Tibial artery (tissue), 4 donors: ENCODE measurements at regions not wholly inside any gene's neighbourhood (a gene's known extent, or its start where the extent isn't known, plus 50 kb on each side); places are given as distances from the start of the nearest gene placed in this dataset.

Source experiments
- DNase-seq, 2 donors: peaks; one replicate each; pipeline ENCODE4 v3.0.0-alpha.2; 2019
- H3K27ac ChIP-seq, 2 donors: fragments of 200-600 bp; sonication (generic) in 1 of 2; 1 replicate in 1 of 2; 2 replicates in 1 of 2; pipeline ENCODE4 v1.5.1; 2018 to 2019; ENCODE audit warnings: mild to moderate bottlenecking in 1 of 2
- H3K27me3 ChIP-seq, 2 donors: fragments of 200-600 bp; sonication (generic) in 1 of 2; one replicate each; pipeline versions ENCODE4 v1.5.1 to v1.6.0; 2016 to 2019
- H3K36me3 ChIP-seq, 3 donors: fragments of 200-600 bp; sonication (generic) in 2 of 3; one replicate each; pipeline ENCODE4 v1.5.1; 2016 to 2019; ENCODE audit warnings: mild to moderate bottlenecking in 2 of 3
- H3K4me1 ChIP-seq, 4 donors: fragments of 200-600 bp; sonication (generic) in 2 of 4; 1 replicate in 3 of 4; 2 replicates in 1 of 4; pipeline ENCODE4 v1.5.1; 2016 to 2019
- H3K4me3 ChIP-seq, 2 donors: fragments of 200-600 bp; sonication (generic) in 1 of 2; 1 replicate in 1 of 2; 2 replicates in 1 of 2; pipeline ENCODE4 v1.5.1; 2018 to 2019; ENCODE audit warnings: mild to moderate bottlenecking in 2 of 2
- H3K9me3 ChIP-seq, 3 donors: fragments of 200-600 bp; sonication (generic) in 1 of 3; one replicate each; pipeline ENCODE4 v1.5.1; 2016 to 2019
- CTCF ChIP-seq, 2 experiments: fragments of 200-600 bp in 1 of 2; fragments of 450-650 bp in 1 of 2; IDR thresholded peaks; one replicate each; pipeline ENCODE4 v1.5.1; 2017 to 2019; ENCODE audit warnings: antibody characterized with exemption in 2 of 2, mild to moderate bottlenecking in 1 of 2, moderate library complexity in 1 of 2
- intact Hi-C: fragments of 100-400 bp; cut with DNase I; formaldehyde crosslinking; loops from one replicate; pipeline ENCODE4 v1.15.0; 2023; ENCODE audit warnings: low total_unique reads

- TF ChIP-seq CTCF (IDR thresholded peaks at IDR 0.05): no peak
- H3K9me3 ChIP-seq: no peaks in the 10 kb centered on the region
- H3K27me3 ChIP-seq: no peaks in the 10 kb centered on the region
- peaks cover 0 to 4% (median 0%) of the 10 kb centered on the region in 4 donors for H3K4me1 ChIP-seq
- H3K36me3 ChIP-seq: no peaks in the 10 kb centered on the region
- H3K4me3 ChIP-seq: no peak overlapping the region
- no peak for DNase-seq
- no peak overlapping the region for H3K27ac ChIP-seq
- intact Hi-C loops: no loop called here
Measured at GRCh38 chr4:11606078-11606477, 177.4 kb upstream of the HS3ST1 start.

- DNase-seq: no peak
- Histone ChIP-seq H3K36me3 (no peaks in the 10 kb centered on the region), H3K4me3 (no peak overlapping the region), H3K27me3 (no peaks in the 10 kb centered on the region), H3K9me3 (no peaks in the 10 kb centered on the region), H3K27ac (no peak overlapping the region), H3K4me1 (peaks cover 0 to 4% (median 0%) of the 10 kb centered on the region in 4 donors)
- intact Hi-C loops: no loop called here
- TF ChIP-seq CTCF (IDR thresholded peaks at IDR 0.05): no peak
Measured at GRCh38 chr4:11605597-11605996, 176.9 kb upstream of the HS3ST1 start.

GRCh38 chr4:11604821-11605220, 176.1 kb upstream of the HS3ST1 start:
- no peak for TF ChIP-seq CTCF (IDR thresholded peaks at IDR 0.05)
- intact Hi-C loops: no loop called here

GRCh38 chr4:11603591-11604194, 175.0 kb upstream of the HS3ST1 start:
- no peaks in the 10 kb centered on the region for H3K9me3 ChIP-seq
- H3K4me3 ChIP-seq: no peak overlapping the region
- no peaks in the 10 kb centered on the region for H3K27me3 ChIP-seq
- H3K36me3 ChIP-seq: no peaks in the 10 kb centered on the region
- intact Hi-C loops: no loop called here
- DNase-seq: no peak
- no peak overlapping the region for H3K27ac ChIP-seq
- H3K4me1 ChIP-seq: peaks cover 0 to 4% (median 0%) of the 10 kb centered on the region in 4 donors
- no peak for TF ChIP-seq CTCF (IDR thresholded peaks at IDR 0.05)

More at GRCh38 chr4:11604821-11605220, 176.1 kb upstream of the HS3ST1 start:
- Histone ChIP-seq H3K36me3 (no peaks in the 10 kb centered on the region), H3K27ac (no peak overlapping the region), H3K4me1 (peaks cover 0 to 4% (median 0%) of the 10 kb centered on the region in 4 donors), H3K27me3 (no peaks in the 10 kb centered on the region), H3K9me3 (no peaks in the 10 kb centered on the region), H3K4me3 (no peak overlapping the region)
- DNase-seq: no peak

- Histone ChIP-seq H3K27me3 (no peaks in the 10 kb centered on the region), H3K4me1 (peaks cover 0 to 4% (median 0%) of the 10 kb centered on the region in 4 donors), H3K9me3 (no peaks in the 10 kb centered on the region), H3K36me3 (no peaks in the 10 kb centered on the region), H3K27ac (no peak overlapping the region), H3K4me3 (no peak overlapping the region)
- intact Hi-C loops: no loop called here
- no peak for TF ChIP-seq CTCF (IDR thresholded peaks at IDR 0.05)
- no peak for DNase-seq
Measured at GRCh38 chr4:11602606-11603340, 174.1 kb upstream of the HS3ST1 start.
